ENCODE measurements at regions not wholly inside any gene's neighbourhood (a gene's known extent, or its start where the extent isn't known, plus 50 kb on each side); places are given as distances from the start of the nearest gene placed in this dataset.

- H3K9ac ChIP-seq (ENCODE audit: control insufficient read depth, extremely low read depth, insufficient read depth, low read length), result no peak overlapping the region
- no peak overlapping the region for H3K4me2 ChIP-seq (ENCODE audit: control insufficient read depth, extremely low read depth, insufficient read depth, low read depth, low read length)
- TF ChIP-seq EZH2 (IDR thresholded peaks at IDR 0.05; ENCODE audit: low read length), result no peak
- TF ChIP-seq CTCF (optimal IDR thresholded peaks at IDR 0.05 in 1 of 3, IDR thresholded peaks at IDR 0.05 in 1 of 3, conservative IDR thresholded peaks at IDR 0.05 in 1 of 3; ENCODE audit: extremely low read depth in 1 of 3, insufficient read depth in 2 of 3, low read length in 3 of 3), result no peak
- no peaks in the 10 kb centered on the region for H4K20me1 ChIP-seq (ENCODE audit: control insufficient read depth, extremely low read depth, insufficient read depth, low read length)
- peaks cover 2% of the 10 kb centered on the region for H3K9me3 ChIP-seq (ENCODE audit: control insufficient read depth, low read depth, low read length)
- no peaks in the 10 kb centered on the region for H3K79me2 ChIP-seq (ENCODE audit: control insufficient read depth, insufficient read depth, low read length)
- H3K4me1 ChIP-seq (ENCODE audit: control insufficient read depth, extremely low read depth, insufficient read depth, low read length), result no peaks in the 10 kb centered on the region
- no peak overlapping the region for H2AFZ ChIP-seq (ENCODE audit: control insufficient read depth, low read length)
- DNase-seq (ENCODE audit: low read depth, low spot score) (no peak), FAIRE-seq (no peak)
- no peak overlapping the region for H3K4me3 ChIP-seq (ENCODE audit: control insufficient read depth in 2 of 3, extremely low read depth in 1 of 3, insufficient read depth in 2 of 3, low read depth in 1 of 3, low read length in 3 of 3)
- no peaks in the 10 kb centered on the region for H3K9me1 ChIP-seq (ENCODE audit: control insufficient read depth, extremely low read depth, insufficient read depth, low read length)
- no peaks in the 10 kb centered on the region for H3K27me3 ChIP-seq (ENCODE audit: control insufficient read depth, extremely low read depth, insufficient read depth, low read length)
- dilution Hi-C loops (cut with MboI; ENCODE audit: extremely low pct_ligation_motif_present, low sequenced_read_pairs), result no loop called here
- no peaks in the 10 kb centered on the region for H3K36me3 ChIP-seq (ENCODE audit: control insufficient read depth in 2 of 2, extremely low read depth in 1 of 2, insufficient read depth in 2 of 2, low read length in 2 of 2)
- no peak overlapping the region for H3K27ac ChIP-seq (ENCODE audit: control insufficient read depth, insufficient read depth, low read length)
Measured at GRCh38 chr10:42150428-42151061, 487.8 kb downstream of the ZNF33B start.

- no peak for TF ChIP-seq EZH2 (IDR thresholded peaks at IDR 0.05; ENCODE audit: low read length)
- TF ChIP-seq CTCF (optimal IDR thresholded peaks at IDR 0.05 in 1 of 3, IDR thresholded peaks at IDR 0.05 in 1 of 3, conservative IDR thresholded peaks at IDR 0.05 in 1 of 3; ENCODE audit: extremely low read depth in 1 of 3, insufficient read depth in 2 of 3, low read length in 3 of 3), result no peak
- Histone ChIP-seq H3K4me3 (ENCODE audit: control insufficient read depth in 2 of 3, extremely low read depth in 1 of 3, insufficient read depth in 2 of 3, low read depth in 1 of 3, low read length in 3 of 3) (no peak overlapping the region), H2AFZ (ENCODE audit: control insufficient read depth, low read length) (no peak overlapping the region), H4K20me1 (ENCODE audit: control insufficient read depth, extremely low read depth, insufficient read depth, low read length) (no peaks in the 10 kb centered on the region), H3K9me1 (ENCODE audit: control insufficient read depth, extremely low read depth, insufficient read depth, low read length) (no peaks in the 10 kb centered on the region), H3K79me2 (ENCODE audit: control insufficient read depth, insufficient read depth, low read length) (no peaks in the 10 kb centered on the region), H3K4me2 (ENCODE audit: control insufficient read depth, extremely low read depth, insufficient read depth, low read depth, low read length) (no peak overlapping the region), H3K27ac (ENCODE audit: control insufficient read depth, insufficient read depth, low read length) (no peak overlapping the region), H3K36me3 (ENCODE audit: control insufficient read depth in 2 of 2, extremely low read depth in 1 of 2, insufficient read depth in 2 of 2, low read length in 2 of 2) (no peaks in the 10 kb centered on the region), H3K9me3 (ENCODE audit: control insufficient read depth, low read depth, low read length) (peaks cover 2% of the 10 kb centered on the region), H3K4me1 (ENCODE audit: control insufficient read depth, extremely low read depth, insufficient read depth, low read length) (no peaks in the 10 kb centered on the region), H3K27me3 (ENCODE audit: control insufficient read depth, extremely low read depth, insufficient read depth, low read length) (no peaks in the 10 kb centered on the region), H3K9ac (ENCODE audit: control insufficient read depth, extremely low read depth, insufficient read depth, low read length) (no peak overlapping the region)
- dilution Hi-C loops (cut with MboI; ENCODE audit: extremely low pct_ligation_motif_present, low sequenced_read_pairs), result no loop called here
- FAIRE-seq (no peak), DNase-seq (ENCODE audit: low read depth, low spot score) (no peak)
Measured at GRCh38 chr10:42149722-42150427, 488.5 kb downstream of the ZNF33B start.
